ENCODE measurements at regions not wholly inside any gene's neighbourhood (a gene's known extent, or its start where the extent isn't known, plus 50 kb on each side); places are given as distances from the start of the nearest gene placed in this dataset.

GRCh38 chr7:131955679-131956078 lies 399.3 kb upstream of the PODXL start:
- TF ChIP-seq CTCF (conservative IDR thresholded peaks at IDR 0.05; ENCODE audit: low read depth, low read length): no peak
- no peak overlapping the region for H3K4me3 ChIP-seq (ENCODE audit: low read length)
- no peak for DNase-seq (ENCODE audit: low read depth)

- no peak for TF ChIP-seq CTCF (conservative IDR thresholded peaks at IDR 0.05; ENCODE audit: low read depth, low read length)
- DNase-seq (ENCODE audit: low read depth): no peak
- no peak overlapping the region for H3K4me3 ChIP-seq (ENCODE audit: low read length)
Measured at GRCh38 chr7:131953184-131953583, 396.8 kb upstream of the PODXL start.

GRCh38 chr7:131952365-131952764 lies 395.9 kb upstream of the PODXL start:
- no peak overlapping the region for H3K4me3 ChIP-seq (ENCODE audit: low read length)
- TF ChIP-seq CTCF (conservative IDR thresholded peaks at IDR 0.05; ENCODE audit: low read depth, low read length): no peak
- no peak for DNase-seq (ENCODE audit: low read depth)

- no peak overlapping the region for H3K4me3 ChIP-seq (ENCODE audit: low read length)
- DNase-seq (ENCODE audit: low read depth): no peak
- no peak for TF ChIP-seq CTCF (conservative IDR thresholded peaks at IDR 0.05; ENCODE audit: low read depth, low read length)
Measured at GRCh38 chr7:131950758-131951157, 394.3 kb upstream of the PODXL start.

- H3K4me3 ChIP-seq (ENCODE audit: low read length): no peak overlapping the region
- no peak for TF ChIP-seq CTCF (conservative IDR thresholded peaks at IDR 0.05; ENCODE audit: low read depth, low read length)
- DNase-seq (ENCODE audit: low read depth): no peak
Measured at GRCh38 chr7:131949659-131950058, 393.2 kb upstream of the PODXL start.

- no peak for TF ChIP-seq CTCF (conservative IDR thresholded peaks at IDR 0.05; ENCODE audit: low read depth, low read length)
- DNase-seq (ENCODE audit: low read depth): no peak
- H3K4me3 ChIP-seq (ENCODE audit: low read length): no peak overlapping the region
Measured at GRCh38 chr7:131948434-131949053, 392.1 kb upstream of the PODXL start.

- no peak for DNase-seq (ENCODE audit: low read depth)
- H3K4me3 ChIP-seq (ENCODE audit: low read length): no peak overlapping the region
- TF ChIP-seq CTCF (conservative IDR thresholded peaks at IDR 0.05; ENCODE audit: low read depth, low read length): no peak
Measured at GRCh38 chr7:131947661-131948060, 391.2 kb upstream of the PODXL start.

All from retinal pigment epithelial cell (primary cell).